HepG2 (cell line): ENCODE measurements at regions not wholly inside any gene's neighbourhood (a gene's known extent, or its start where the extent isn't known, plus 50 kb on each side); places are given as distances from the start of the nearest gene placed in this dataset.

Source experiments
- ATAC-seq: fragments of 200-7000 bp; cut with Tn5 transposase; 3 replicates; pipeline ENCODE4 v1.9.1; 2020; ENCODE audit warnings: mild to moderate bottlenecking, moderate library complexity
- BruUV-seq: library from RNA; stranded (reverse); fragments of 400-500 nt; replicated peaks from 2 replicates; lab custom pipeline; 2021; lab: Mats Ljungman, UMichigan
- CTCF ChIA-PET: fragments of 300-600 bp; formaldehyde crosslinking; extraction: SDS; loops from one replicate; lab custom pipeline; 2021; ENCODE audit warnings: low total read pairs, inconsistent platforms, low intra/inter-chr PET ratio; lab: Yijun Ruan, JAX
- POLR2A ChIA-PET: fragments of 350-600 bp; sonication (Branson Sonifier 250); formaldehyde crosslinking; loops from one replicate; lab custom pipeline; 2020; ENCODE audit warnings: antibody characterized with exemption, inconsistent platforms; lab: Yijun Ruan, JAX
- DNase-seq: peaks from one replicate; pipeline ENCODE4 v3.0.0-alpha.2; 2015; ENCODE audit warnings: low spot score
- FAIRE-seq: peaks from 3 replicates; lab custom pipeline; 2011; peaks lifted over from hg19 to GRCh38; lab: Jason Lieb, UNC
- H2AFZ ChIP-seq: one replicate; pipeline ENCODE4 v1.6.1; 2011; ENCODE audit warnings: low read length, inconsistent platforms
- H3K27ac ChIP-seq: fragments of 300-600 bp; 3 replicates; pipeline ENCODE4 v1.8.0; 2011; ENCODE audit warnings: mixed run types, mild to moderate bottlenecking, mixed read lengths, low read length, inconsistent platforms; ENCODE audit not compliant: insufficient read depth; ENCODE audit errors: extremely low read length
- H3K27me3 ChIP-seq, 2 experiments: fragments of 200-600 bp in 1 of 2; 2 replicates in 1 of 2; 3 replicates in 1 of 2; pipeline versions ENCODE4 v1.6.0 to v1.8.0; 2011; ENCODE audit warnings: low read length in 2 of 2, mild to moderate bottlenecking in 2 of 2, moderate library complexity in 2 of 2, inconsistent platforms in 1 of 2; ENCODE audit not compliant: insufficient read depth in 2 of 2, control insufficient read depth in 1 of 2
- H3K36me3 ChIP-seq, 2 experiments: fragments of 200-600 bp in 1 of 2; replicated peaks in 1 of 2; 2 replicates in 1 of 2; 3 replicates in 1 of 2; pipeline versions ENCODE4 v1.5.1 to v1.8.0; 2011; ENCODE audit warnings: low read length in 2 of 2, inconsistent platforms in 1 of 2; ENCODE audit not compliant: insufficient read depth in 2 of 2, control insufficient read depth in 1 of 2
- H3K4me1 ChIP-seq: 2 replicates; pipeline ENCODE4 v1.5.1; 2012; ENCODE audit warnings: low read length, inconsistent platforms; ENCODE audit not compliant: insufficient read depth
- H3K4me2 ChIP-seq: 2 replicates; pipeline ENCODE4 v1.6.0; 2011; ENCODE audit warnings: low read depth, low read length, inconsistent platforms
- H3K4me3 ChIP-seq, 3 experiments: fragments of 200-600 bp in 1 of 3; sonication (generic), shearing (Covaris generic) in 1 of 3; replicated peaks in 1 of 3; 2 replicates each; pipeline ENCODE4 v1.5.1; 2011 to 2016; ENCODE audit warnings: low read length in 3 of 3, inconsistent platforms in 2 of 3, low read depth in 2 of 3, mild to moderate bottlenecking in 2 of 3, control low read depth in 1 of 3, mixed read lengths in 1 of 3; ENCODE audit not compliant: insufficient read depth in 1 of 3
- H3K79me2 ChIP-seq: one replicate; pipeline ENCODE4 v1.6.1; 2011; ENCODE audit warnings: low read length, inconsistent platforms; ENCODE audit not compliant: insufficient read depth
- H3K9ac ChIP-seq: 2 replicates; pipeline ENCODE4 v1.6.0; 2011; ENCODE audit warnings: mild to moderate bottlenecking, low read depth, low read length, inconsistent platforms; ENCODE audit not compliant: insufficient read depth
- H3K9me3 ChIP-seq: 2 replicates; pipeline ENCODE4 v1.5.1; 2012; ENCODE audit warnings: mild to moderate bottlenecking, low read length
- H4K20me1 ChIP-seq: 2 replicates; pipeline ENCODE4 v1.6.0; 2011; ENCODE audit warnings: inconsistent platforms, mild to moderate bottlenecking, low read length, moderate library complexity; ENCODE audit not compliant: insufficient read depth
- ATF6 ChIP-seq: sonication (generic); formaldehyde crosslinking; conservative IDR thresholded peaks from 2 replicates; pipeline ENCODE4 v1.4.0; 2020; ENCODE audit warnings: missing genetic modification reagents
- CENPX ChIP-seq: sonication (generic); formaldehyde crosslinking; IDR thresholded peaks from 2 replicates; pipeline ENCODE4 v1.9.0; 2021; ENCODE audit warnings: mild to moderate bottlenecking, missing genetic modification reagents, moderate library complexity
- ELF3 ChIP-seq: IDR thresholded peaks from 2 replicates; pipeline ENCODE4 v1.6.1; 2016; ENCODE audit warnings: missing genetic modification reagents, missing compliant biosample characterization
- HES4 ChIP-seq: sonication (generic); formaldehyde crosslinking; IDR thresholded peaks from 2 replicates; pipeline ENCODE4 v1.9.0; 2021; ENCODE audit warnings: mild to moderate bottlenecking, missing genetic modification reagents, borderline replicate concordance
- NFKBIZ ChIP-seq: IDR thresholded peaks from 2 replicates; pipeline ENCODE4 v1.6.1; 2018; ENCODE audit warnings: missing genetic modification reagents, missing compliant biosample characterization
- SETDB1 ChIP-seq: sonication (generic); formaldehyde crosslinking; IDR thresholded peaks from 2 replicates; pipeline ENCODE4 v1.5.1; 2020; ENCODE audit warnings: missing genetic modification reagents, mild to moderate bottlenecking, borderline replicate concordance
- TGIF2 ChIP-seq: IDR thresholded peaks from 2 replicates; pipeline ENCODE4 v1.6.1; 2016; ENCODE audit warnings: control low read depth, missing compliant biosample characterization
- ZNF577 ChIP-seq: sonication (generic); formaldehyde crosslinking; IDR thresholded peaks from 2 replicates; pipeline ENCODE4 v1.4.0; 2020; ENCODE audit warnings: mild to moderate bottlenecking, low read depth, missing genetic modification reagents, borderline replicate concordance
- ZNF646 ChIP-seq: sonication (generic); formaldehyde crosslinking; IDR thresholded peaks from 2 replicates; pipeline ENCODE4 v1.9.0; 2021; ENCODE audit warnings: mild to moderate bottlenecking, missing genetic modification reagents
- ZNF792 ChIP-seq: IDR thresholded peaks from 2 replicates; pipeline ENCODE4 v1.6.1; 2016
- WGBS: methylation state at CpG from one replicate; pipeline ENCODE4 v1.1.6; 2017; ENCODE audit warnings: low lambda C conversion rate; 5-methylcytosine and 5-hydroxymethylcytosine counted together
- in situ Hi-C: cut with HindIII; loops from 2 replicates; pipeline ENCODE4 v1.10.0; 2017; ENCODE audit warnings: low pct_unique_long_range_greater_than_20kb; ENCODE audit not compliant: extremely low pct_ligation_motif_present
- intact Hi-C: fragments of 100-400 bp; cut with micrococcal nuclease; formaldehyde crosslinking; loops from one replicate; pipeline ENCODE4 v1.10.0; 2022; ENCODE audit not compliant: unreplicated experiment

- Histone ChIP-seq H3K9me3 (no peaks in the 10 kb centered on the region), H3K4me1 (no peaks in the 10 kb centered on the region), H3K4me2 (no peak overlapping the region), H3K27ac (no peak overlapping the region), H3K4me3 (no peak overlapping the region), H3K9ac (no peak overlapping the region), H3K36me3 (no peaks in the 10 kb centered on the region), H4K20me1 (no peaks in the 10 kb centered on the region), H3K27me3 (no peaks in the 10 kb centered on the region), H2AFZ (no peak overlapping the region), H3K79me2 (no peaks in the 10 kb centered on the region)
- POLR2A ChIA-PET = no interaction called here
- BruUV-seq = no TSS peak
- FAIRE-seq (no peak), ATAC-seq (no peak), DNase-seq (no peak)
- TF ChIP-seq ZNF577 (CRISPR knock-in tag) (no peak), ZNF792 (CRISPR knock-in tag) (no peak)
- in situ Hi-C loops = no loop called here
- 17% methylated on average over 2 of the region's 2 CpGs for WGBS
- intact Hi-C loops = no loop called here
- CTCF ChIA-PET = no interaction called here
Observed at GRCh38 chr2:164189851-164190250, 431.4 kb downstream of the GRB14 start.

- intact Hi-C loops = no loop called here
Observed at GRCh38 chr2:164187121-164187520, 434.2 kb downstream of the GRB14 start.

More at GRCh38 chr2:164187121-164187520, 434.2 kb downstream of the GRB14 start:
- BruUV-seq = no TSS peak
- FAIRE-seq (no peak), ATAC-seq (no peak), DNase-seq (no peak)
- no peak overlapping the region for H2AFZ ChIP-seq
- no peaks in the 10 kb centered on the region for H4K20me1 ChIP-seq
- H3K27ac ChIP-seq = no peak overlapping the region
- H3K79me2 ChIP-seq = no peaks in the 10 kb centered on the region
- no peaks in the 10 kb centered on the region for H3K9me3 ChIP-seq
- H3K4me3 ChIP-seq = no peak overlapping the region
- H3K9ac ChIP-seq = no peak overlapping the region
- H3K4me2 ChIP-seq = no peak overlapping the region
- in situ Hi-C loops = no loop called here
- CTCF ChIA-PET = no interaction called here
- no peaks in the 10 kb centered on the region for H3K4me1 ChIP-seq
- 17% methylated on average over 4 of the region's 4 CpGs for WGBS
- TF ChIP-seq ELF3 (CRISPR knock-in tag) = no peak
- no peak for TF ChIP-seq ATF6 (CRISPR knock-in tag)
- TF ChIP-seq HES4 (CRISPR knock-in tag) = no peak
- TF ChIP-seq SETDB1 (CRISPR knock-in tag) = no peak
- TF ChIP-seq NFKBIZ (CRISPR knock-in tag) = no peak
- TF ChIP-seq CENPX (CRISPR knock-in tag) = no peak
- TF ChIP-seq TGIF2 (CRISPR knock-in tag) = no peak
- TF ChIP-seq ZNF646 (CRISPR knock-in tag) = no peak
- POLR2A ChIA-PET = no interaction called here
- no peaks in the 10 kb centered on the region for H3K36me3 ChIP-seq
- H3K27me3 ChIP-seq = no peaks in the 10 kb centered on the region
